NCI-H128 (cell line): ENCODE measurements at regions not wholly inside any gene's neighbourhood (a gene's known extent, or its start where the extent isn't known, plus 50 kb on each side); places are given as distances from the start of the nearest gene placed in this dataset.
A peak's percentile ranks its signal among the peaks of the same experiment; 100 is the strongest.

Experiments used
- DNase-seq: peaks from one replicate; lab custom pipeline; 2025; ENCODE audit not compliant: unreplicated experiment; lab: John Stamatoyannopoulos, UW

DNA sequence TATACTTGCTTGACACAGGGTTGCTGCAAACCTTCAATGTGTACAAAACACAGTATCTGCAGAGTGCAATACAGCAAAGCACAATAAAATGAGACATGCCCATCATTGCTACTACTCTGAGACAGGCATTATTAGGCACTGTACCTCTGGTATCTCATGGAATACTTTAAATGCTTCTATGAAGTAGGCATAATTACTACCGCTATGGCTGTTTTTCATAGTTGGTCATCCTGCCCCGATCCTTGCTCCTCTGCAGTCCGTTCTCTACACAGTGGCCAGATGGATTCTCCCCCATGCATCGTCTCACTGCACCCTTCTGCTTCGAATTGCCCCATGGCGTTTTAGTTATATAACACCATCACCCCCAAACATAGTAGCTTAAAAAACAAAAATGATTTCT is 83.0 kb upstream of the UBL3 start:
- DNase-seq = no peak

- DNase-seq = no peak
Measured at GRCh38 chr13:29931696-29932095, 81.3 kb upstream of the UBL3 start.

DNA sequence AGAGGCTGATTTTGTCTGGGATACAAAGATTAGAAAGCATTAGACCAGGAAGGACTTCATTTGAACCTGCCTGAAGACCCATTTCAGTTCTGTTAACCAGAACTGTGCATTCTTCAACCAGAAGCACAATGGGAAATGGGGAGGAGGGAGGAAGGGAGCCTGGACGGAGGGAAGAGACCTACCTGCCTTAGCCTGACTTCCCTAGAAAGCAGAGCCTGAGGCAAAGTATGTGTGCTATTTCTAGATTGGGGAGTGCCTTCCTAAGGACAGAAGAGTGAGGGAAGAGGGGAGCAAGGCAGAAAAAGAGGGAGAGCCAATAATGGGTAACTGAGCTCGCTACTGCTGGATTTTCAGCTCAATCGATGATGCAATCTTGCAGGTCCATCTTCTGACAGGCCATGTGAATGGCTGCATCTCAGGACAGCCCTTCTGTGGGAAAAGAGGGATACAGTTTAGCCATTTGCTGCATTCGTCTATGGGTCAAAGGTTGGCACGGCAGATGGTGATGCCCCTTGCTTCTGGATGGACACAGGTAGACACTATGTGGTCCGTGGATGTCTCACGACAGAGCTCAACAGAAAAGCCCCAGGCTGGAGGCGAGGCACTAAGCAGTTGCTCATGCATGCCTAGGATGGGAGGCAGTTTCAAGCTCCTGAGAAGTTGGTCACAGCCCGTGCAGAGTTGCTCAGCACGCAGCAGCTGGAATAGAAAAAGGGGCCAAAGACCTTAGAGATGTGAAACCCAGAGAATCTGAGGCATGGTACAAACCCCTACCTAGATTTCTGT is 78.8 kb upstream of the UBL3 start:
- DNase-seq = no peak

GRCh38 chr13:29926098-29926476 is 75.7 kb upstream of the UBL3 start:
- DNase-seq = no peak

DNA sequence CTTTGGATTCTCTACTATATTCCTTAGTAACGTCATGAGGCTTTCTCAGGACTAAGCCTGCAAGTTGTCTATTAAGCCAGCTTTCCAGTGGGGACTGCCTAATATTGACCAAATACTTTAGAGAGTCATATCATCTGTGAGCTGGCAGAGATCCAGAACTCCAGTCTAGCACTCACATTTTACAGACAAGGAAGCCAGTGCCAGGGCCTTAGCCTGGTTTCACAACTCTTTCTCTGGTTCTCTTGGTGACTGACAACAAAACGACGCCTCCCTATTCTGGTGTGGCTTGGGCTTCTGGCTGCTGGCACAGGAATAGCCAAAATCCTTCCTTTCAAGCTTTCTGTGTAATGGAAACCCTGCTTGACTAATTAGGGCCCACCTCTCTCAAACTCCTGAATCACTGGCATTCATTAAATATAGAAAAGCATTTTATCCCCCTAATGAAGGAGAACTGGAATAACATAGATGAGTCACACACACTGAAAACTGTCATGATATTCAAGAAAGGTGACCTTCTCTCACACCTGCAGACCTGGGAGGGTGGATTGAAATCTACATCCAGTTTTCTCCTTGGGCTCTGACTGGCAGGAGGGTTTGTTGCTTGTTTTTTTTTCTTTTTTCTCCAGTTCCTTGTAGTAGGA is 75.2 kb upstream of the UBL3 start:
- peak; percentile 14 for DNase-seq

GRCh38 chr13:29924482-29925350 is 74.3 kb upstream of the UBL3 start:
- no peak for DNase-seq

DNA sequence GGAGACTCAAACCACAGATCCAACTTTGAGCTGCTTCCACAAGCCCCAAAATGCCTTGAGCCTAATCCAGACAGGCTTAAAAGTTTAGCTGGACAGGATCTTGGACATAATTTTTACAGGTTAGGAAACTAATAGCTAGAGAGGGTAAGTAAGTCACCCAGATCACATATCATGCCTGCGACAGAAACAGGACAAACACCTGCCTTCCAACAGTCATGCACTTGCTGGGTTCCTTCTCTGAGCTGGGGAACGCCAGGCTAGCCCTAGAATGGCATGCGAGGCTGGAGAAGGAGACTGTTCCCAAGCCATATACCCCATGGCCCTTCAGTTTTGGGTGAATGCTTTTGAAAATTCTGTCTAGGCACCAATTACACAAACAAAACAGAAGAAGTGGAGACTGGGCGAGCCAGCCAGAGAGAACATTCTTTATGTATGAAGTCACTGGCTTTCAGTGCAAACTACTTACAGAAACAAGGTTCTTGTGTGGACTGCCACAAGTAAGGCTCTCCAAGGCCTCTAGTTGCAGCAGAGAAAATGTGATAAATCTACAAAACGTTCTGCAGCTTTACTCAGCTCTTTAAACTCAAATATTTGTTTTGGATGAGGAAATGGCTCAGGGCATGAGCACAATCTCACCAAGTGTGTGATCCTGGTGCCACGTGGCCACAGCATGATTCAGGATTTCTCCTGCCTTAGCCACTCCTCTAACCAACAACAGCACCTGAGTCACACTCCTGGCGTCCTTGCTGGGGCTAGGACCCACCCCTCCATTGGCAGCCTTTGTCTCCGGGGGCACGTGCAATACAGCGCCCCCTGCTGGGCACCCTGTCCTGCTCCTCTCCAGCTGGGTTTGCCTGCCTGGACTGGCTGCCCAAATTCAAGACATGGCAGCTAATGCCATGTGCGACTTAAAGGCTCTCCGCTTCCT is 73.4 kb upstream of the UBL3 start:
- DNase-seq = no peak

DNA sequence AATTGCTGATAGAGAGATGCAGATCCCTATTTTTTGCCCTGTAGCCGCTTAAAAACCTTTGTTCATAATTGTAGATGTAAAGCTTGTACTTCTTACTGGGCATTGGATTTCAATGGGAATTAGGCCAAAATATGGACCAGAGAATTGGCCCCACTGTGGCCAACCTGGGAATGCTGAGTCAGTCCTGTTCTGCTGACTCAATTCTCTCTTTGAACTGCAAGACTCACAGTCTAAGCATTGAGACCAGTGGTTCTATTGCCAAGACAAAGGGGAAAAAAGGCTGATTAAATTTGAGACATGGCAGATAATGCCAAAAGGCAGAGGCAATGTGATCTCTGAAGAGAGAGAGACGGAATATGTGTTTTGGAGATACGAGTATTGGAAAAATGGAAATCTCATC is 72.5 kb upstream of the UBL3 start:
- no peak for DNase-seq

- DNase-seq = no peak
Measured at GRCh38 chr13:29922281-29922821, 71.9 kb upstream of the UBL3 start.

GRCh38 chr13:29921542-29921941 is 71.1 kb upstream of the UBL3 start:
- DNase-seq = no peak

- DNase-seq = no peak
Measured at GRCh38 chr13:29920025-29920643, 69.7 kb upstream of the UBL3 start.

- DNase-seq = no peak
Measured at GRCh38 chr13:29918845-29919244, 68.4 kb upstream of the UBL3 start.

DNA sequence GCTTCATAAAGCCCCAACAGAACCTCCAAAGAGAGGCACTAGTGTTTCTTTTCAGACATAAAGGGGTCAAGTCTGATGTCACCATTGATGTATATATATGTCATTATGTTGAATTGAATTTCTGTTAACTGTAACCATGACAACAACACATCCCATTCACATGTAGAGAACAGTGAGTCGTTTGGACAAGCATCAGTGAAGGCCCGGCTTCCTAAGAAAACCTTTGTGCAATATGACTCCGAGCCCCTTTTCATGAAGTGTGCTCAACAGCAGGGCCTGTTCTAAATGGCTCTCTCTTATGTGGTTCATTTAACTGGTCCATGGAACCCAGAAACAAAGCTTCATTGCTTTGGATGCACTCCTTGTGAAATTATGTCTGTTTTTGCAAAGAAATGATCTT is 67.2 kb upstream of the UBL3 start:
- no peak for DNase-seq

GRCh38 chr13:29914581-29914980 is 64.2 kb upstream of the UBL3 start:
- no peak for DNase-seq

DNA sequence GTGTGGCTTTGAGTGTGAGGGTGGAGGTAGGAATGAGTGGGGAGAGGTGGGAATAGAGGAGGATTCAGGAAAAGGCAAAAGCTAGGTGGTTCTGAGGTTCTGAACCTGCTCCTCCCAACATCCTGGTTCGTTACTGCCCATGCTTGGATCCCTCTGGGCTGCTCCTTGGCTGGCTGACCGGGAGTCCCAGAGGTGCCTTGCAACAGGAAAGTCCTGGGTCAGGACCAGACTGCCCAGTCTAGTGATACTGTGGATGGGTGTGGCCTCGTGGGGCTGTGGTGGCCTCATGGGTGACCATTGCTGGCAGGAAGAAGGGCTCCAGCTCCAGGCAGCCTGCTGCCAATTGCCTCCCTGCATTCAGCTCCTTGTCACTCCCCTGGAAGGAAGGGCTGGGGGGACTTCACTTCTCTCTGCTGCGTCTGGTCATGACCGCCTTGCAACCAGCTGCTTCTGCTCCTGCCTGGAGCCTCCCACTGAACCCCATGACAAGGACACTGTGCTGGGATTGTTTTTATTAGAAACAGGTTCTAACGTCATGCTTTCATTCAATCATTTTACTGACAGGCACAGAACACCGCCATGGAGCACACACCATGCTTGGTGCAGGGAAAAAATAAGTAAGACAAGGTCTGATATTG is 61.5 kb upstream of the UBL3 start:
- no peak for DNase-seq

DNA sequence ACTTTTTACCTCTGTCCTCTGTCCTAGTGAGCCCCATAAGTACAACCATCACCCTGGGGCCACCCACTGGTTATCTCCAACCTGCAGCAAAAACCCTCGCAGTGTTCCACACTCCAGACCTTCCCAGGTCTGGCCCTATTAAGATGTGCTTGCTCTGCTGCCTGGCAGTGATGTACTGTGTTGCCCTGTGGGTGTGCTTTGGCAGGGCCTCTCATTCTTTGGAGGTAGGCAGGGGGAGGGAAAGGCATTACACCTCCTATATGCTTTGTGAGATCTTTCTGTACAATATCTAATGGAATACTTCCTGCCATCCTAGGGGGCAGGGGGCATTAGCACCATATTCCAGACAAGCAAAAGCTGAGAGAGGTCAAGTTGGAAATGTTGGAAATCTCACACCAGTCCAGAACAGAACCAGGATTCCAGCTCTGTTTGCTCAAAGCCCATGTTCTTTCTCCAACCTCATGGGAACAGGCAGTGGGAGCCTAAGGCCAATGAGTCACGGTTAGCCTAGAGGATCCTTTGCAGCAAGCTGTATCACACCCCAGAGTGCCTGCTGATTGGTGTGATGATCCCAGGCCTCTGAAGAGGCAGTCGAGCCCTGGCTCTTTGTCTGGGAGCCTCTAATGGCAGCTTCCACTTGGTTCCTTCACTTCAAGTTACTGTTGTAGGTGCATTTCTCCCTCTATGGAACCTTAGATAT is 59.7 kb upstream of the UBL3 start:
- no peak for DNase-seq

DNA sequence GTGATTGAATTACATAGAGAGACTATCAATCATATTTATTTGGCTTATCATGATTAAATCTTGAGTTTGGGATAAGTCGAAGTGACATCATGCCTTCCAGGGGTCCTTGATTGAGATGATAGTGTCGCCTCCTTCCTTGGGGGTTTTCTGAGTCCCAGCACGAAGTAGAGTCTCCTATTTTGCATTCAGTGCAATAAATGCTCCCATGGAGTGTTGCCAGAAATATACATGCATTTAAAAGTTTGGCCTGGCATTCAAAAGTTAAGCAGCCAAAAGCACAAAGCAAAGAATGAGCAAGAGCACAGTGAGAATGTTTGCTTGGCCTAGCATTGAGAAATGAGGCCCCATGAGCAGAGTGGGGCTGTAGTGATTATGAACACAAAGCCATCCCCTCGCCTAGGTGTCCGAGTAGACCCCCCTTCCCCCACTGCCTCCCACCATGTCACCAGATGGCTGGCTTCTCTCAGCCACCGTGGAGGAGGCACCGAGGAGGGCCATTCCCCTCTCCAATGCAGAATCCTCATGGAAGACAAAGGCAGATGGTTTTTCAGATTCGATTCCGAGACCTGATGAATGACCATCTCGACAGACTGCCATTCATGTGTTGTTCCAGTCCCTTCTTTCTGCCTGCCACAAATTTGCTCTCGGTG is 58.8 kb upstream of the UBL3 start:
- DNase-seq = no peak

DNA sequence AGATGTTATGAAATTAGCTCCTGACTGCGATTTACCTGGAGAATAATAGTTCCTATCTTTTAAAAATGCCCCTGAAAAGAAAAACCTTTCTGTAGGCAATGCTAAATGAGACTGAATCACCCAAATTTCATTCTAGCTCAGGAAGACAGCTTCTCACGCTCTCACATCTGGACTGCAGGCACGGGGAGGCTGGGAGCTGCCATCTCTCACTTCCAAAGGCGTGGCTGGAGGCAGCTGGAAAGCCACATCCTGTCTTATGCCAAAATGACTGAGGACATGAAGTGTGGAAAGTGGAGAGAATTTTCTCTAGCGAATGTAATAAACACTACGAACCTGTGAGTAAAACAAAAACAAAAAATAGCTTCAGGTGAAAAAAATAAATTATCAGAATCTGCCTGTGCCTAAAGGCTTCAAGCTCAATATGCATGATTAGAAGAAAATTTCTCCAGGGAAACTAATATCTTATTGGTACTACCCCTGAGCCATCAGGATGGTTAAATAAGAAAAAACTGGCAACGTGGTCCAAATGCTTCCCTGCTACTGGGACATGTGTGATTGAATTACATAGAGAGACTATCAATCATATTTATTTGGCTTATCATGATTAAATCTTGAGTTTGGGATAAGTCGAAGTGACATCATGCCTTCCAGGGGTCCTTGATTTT is 58.1 kb upstream of the UBL3 start:
- no peak for DNase-seq
